Keratinocyte (primary cell): ENCODE measurements at regions not wholly inside any gene's neighbourhood (a gene's known extent, or its start where the extent isn't known, plus 50 kb on each side); places are given as distances from the start of the nearest gene placed in this dataset.

Experiments used
- CTCF ChIP-seq, 3 experiments: IDR thresholded peaks in 1 of 3; conservative IDR thresholded peaks in 1 of 3; optimal IDR thresholded peaks in 1 of 3; 2 replicates in 2 of 3; 3 replicates in 1 of 3; pipeline versions ENCODE3 to v1.5.1; 2011; ENCODE audit warnings: low read length in 3 of 3, mild to moderate bottlenecking in 3 of 3, moderate library complexity in 2 of 3, control low read depth in 1 of 3, inconsistent platforms in 1 of 3; ENCODE audit not compliant: insufficient read depth in 2 of 3; ENCODE audit errors: extremely low read depth in 1 of 3
- EZH2 ChIP-seq: IDR thresholded peaks from one replicate; pipeline ENCODE4 v1.6.1; 2012; ENCODE audit warnings: inconsistent platforms, mild to moderate bottlenecking, low read length, moderate library complexity

GRCh38 chr13:33525763-33526162 lies 240.2 kb upstream of the STARD13 start:
- TF ChIP-seq CTCF (optimal IDR thresholded peaks at IDR 0.05 in 1 of 3, IDR thresholded peaks at IDR 0.05 in 1 of 3, conservative IDR thresholded peaks at IDR 0.05 in 1 of 3; ENCODE audit: extremely low read depth in 1 of 3, insufficient read depth in 2 of 3, low read length in 3 of 3) (no peak), EZH2 (no peak)
